HuH-7.5 (cell line): ENCODE measurements at regions not wholly inside any gene's neighbourhood (a gene's known extent, or its start where the extent isn't known, plus 50 kb on each side); places are given as distances from the start of the nearest gene placed in this dataset.
"Not testable (repeated sequence)": the region's sequence is repeated elsewhere in the genome, so short reads cannot be mapped to it uniquely, and the experiment has no call there.

ENCODE experiments used
- DNase-seq: peaks from one replicate; pipeline ENCODE4 v3.0.0; 2011; ENCODE audit warnings: low spot score

DNA sequence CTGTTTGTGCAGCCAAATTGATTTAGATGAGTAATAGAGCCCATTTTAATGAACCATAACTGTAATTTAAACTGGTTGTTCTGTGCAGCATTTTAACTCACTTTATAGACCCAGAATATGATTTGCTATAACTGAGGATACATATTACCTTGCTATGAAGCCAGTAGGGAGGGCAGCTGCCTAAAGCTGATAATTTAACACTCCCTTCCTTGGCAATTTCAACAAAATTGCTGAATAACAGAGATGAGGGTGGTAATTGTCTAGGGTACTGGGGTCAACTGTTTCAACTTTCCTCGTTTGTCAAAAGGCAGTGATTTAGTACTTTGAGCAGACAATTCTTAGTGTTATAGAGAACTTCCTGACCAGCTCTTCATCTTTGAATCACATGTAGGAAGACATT, 304.9 kb upstream of the POU1F1 start:
- no peak for DNase-seq

DNA sequence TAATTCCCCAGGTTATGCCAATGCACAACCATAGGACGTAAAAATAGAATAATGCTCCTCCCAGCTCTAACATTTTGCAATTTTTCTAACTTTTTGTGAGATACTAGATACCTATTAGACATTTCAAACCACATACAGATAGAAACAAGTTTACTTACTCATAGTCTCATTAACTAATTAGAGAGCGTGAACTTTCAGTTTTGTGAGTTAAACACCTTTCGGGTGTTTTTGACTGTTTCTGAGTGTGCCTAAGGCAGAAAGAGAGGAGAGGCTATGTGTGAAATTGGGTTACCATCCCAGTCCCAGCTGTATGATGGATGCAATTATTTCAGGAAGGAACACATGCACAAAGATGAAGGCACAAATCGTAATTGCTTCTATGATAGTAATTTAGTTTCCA, 300.4 kb upstream of the POU1F1 start:
- no peak for DNase-seq

DNA sequence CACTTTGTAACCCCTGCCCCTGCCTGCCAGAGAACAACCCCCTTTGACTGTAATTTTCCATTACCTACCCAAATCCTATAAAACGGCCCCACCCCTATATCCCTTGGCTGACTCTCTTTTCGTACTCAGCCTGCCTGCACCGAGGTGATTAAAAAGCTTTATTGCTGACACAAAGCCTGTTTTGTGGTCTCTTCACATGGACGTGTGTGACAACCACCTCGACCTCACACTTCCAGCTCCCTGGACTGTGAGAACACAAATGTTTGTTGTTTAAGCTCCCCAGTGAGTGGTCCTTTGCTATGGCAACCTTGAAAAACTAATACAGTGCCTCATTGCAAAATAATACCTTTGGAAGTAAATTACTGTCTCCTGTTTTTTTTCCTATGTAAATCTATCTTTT, 299.2 kb upstream of the POU1F1 start:
- no peak for DNase-seq

DNA sequence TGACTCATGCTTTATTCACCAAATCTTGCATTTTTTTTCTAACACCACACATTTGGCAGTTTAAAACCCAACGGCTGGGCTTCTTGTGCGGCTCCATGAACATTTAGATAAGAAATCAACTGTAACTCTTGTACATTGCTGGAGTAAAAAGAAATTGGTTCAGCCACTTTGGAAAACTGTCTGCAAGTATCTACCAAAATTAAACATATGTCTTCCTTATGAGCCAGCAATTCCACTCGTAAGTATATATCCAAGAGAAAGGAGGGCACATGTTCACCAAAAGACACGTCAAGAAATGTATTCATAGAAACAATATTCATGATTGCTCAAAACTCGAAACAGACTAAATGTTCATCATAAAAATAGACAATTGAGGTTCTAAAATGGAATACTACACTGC, 291.9 kb upstream of the POU1F1 start:
- DNase-seq, result no peak

GRCh38 chr3:87564438-87564837, 288.1 kb upstream of the POU1F1 start:
- no peak for DNase-seq

- peak; percentile 12 for DNase-seq
Observed at GRCh38 chr3:87563712-87564111, 287.3 kb upstream of the POU1F1 start.

DNA sequence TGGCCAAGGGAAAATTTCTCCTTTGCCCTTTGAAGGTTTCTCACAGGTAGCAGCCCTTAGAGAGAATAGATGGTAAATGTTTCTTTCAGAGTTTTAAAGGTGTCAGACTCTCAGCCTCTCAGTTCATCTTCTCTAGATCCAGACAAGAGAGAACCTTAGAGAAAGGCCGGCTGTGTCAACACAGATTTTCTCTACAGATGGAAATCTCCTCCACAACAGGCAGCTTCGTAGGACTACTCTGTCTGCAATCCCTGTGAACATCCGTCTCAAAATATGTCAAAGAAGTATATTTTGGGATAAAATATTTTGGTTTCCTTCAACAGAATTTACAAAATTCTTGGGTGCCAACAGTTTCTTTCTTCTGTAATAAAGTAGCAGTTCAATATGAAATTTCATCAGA, 282.1 kb upstream of the POU1F1 start:
- no peak for DNase-seq

- no peak for DNase-seq
Observed at GRCh38 chr3:87555290-87555689, 278.9 kb upstream of the POU1F1 start.

DNA sequence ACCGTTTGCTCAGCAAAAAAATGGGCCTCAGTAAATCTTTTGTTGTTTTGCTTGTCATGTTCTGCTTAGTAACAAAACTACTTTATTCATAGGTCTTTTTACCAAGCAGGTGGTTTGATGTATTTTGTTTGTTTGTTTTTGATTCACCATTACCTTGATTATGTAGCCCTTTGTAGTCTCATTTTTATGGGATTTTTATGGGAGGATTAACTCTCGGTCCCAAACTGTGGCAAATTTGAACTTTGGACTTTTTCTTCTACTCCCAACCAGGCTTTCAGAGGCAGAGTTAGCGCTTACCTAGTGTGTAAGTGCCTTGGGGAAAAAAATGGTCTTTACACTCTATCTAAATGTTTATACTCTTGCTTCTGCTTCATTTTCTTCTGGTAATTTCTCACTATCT, 276.7 kb upstream of the POU1F1 start:
- no peak for DNase-seq

GRCh38 chr3:87550892-87551291, 274.5 kb upstream of the POU1F1 start:
- DNase-seq, result no peak

- DNase-seq, result no peak
Observed at GRCh38 chr3:87549208-87549607, 272.8 kb upstream of the POU1F1 start.

DNA sequence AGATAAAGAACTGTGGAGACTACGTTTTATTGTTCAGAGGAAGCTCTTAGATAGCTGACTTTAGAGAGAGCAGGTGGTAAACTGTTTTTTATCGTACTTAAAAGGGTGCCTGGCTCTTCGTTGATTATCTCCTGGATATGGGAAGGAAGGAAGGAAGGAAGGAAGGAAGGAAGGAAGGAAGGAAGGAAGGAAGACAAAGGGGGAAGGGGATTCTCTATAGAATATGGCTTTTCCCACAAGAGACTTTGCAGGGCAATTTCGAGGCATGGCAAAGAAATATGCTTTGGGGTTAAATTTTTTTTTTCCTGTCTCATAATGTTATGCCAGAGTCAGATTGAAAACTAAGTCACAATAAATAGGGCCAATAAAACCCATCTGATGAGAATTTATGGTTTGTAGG, 271.9 kb upstream of the POU1F1 start:
- no peak for DNase-seq

- no peak for DNase-seq
Observed at GRCh38 chr3:87546216-87546615, 269.8 kb upstream of the POU1F1 start.

GRCh38 chr3:87543408-87543807, 267.0 kb upstream of the POU1F1 start:
- not testable (repeated sequence) for DNase-seq

GRCh38 chr3:87541723-87542122, 265.3 kb upstream of the POU1F1 start:
- no peak for DNase-seq

- not testable (repeated sequence) for DNase-seq
Observed at GRCh38 chr3:87538722-87539121, 262.3 kb upstream of the POU1F1 start.

- DNase-seq, result no peak
Observed at GRCh38 chr3:87509401-87509800, 233.0 kb upstream of the POU1F1 start.

- no peak for DNase-seq
Observed at GRCh38 chr3:87508921-87509320, 232.5 kb upstream of the POU1F1 start.

GRCh38 chr3:87507753-87508152, 231.4 kb upstream of the POU1F1 start:
- no peak for DNase-seq

- DNase-seq, result peak; percentile 14
Observed at GRCh38 chr3:87503900-87504498, 227.6 kb upstream of the POU1F1 start.

DNA sequence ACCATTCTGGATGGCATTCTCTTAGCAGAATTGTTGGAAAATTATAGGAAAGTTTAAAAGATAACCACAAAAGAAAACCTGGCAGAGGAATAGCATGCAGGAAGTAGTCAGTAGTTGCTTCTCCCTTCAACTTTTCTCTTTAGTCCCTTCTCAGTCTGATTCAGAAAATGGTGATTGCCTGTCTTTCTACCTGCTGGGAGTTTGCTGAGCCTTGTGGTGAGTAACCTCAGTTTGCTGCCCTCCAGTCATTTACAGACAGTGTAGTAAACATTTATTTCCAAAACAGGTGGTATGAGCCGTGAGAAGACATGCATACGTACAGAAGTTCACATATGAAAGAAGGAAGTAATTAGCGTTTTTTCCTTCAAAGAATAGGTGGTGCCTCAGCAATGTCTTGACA, 224.7 kb upstream of the POU1F1 start:
- no peak for DNase-seq

GRCh38 chr3:87498358-87499080, 222.1 kb upstream of the POU1F1 start:
- no peak for DNase-seq

DNA sequence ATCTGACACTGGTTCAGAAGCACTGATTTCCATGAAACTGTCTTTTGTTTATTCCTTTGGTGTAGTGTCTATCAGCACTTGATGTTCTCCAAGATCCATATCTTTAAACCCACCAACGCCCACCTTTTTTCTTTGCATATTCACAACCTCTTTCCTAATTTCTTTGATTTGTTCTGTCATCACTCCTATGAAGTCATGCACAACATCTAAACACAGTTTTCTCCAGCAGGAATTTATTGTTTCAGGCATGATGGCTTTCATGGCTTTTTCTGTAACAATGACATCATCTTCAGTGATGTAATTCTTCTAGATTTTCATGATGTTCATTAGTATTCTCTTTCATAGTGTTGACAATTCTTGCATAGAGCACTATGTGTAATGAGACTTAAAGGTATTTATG, 219.6 kb upstream of the POU1F1 start:
- DNase-seq, result no peak

DNA sequence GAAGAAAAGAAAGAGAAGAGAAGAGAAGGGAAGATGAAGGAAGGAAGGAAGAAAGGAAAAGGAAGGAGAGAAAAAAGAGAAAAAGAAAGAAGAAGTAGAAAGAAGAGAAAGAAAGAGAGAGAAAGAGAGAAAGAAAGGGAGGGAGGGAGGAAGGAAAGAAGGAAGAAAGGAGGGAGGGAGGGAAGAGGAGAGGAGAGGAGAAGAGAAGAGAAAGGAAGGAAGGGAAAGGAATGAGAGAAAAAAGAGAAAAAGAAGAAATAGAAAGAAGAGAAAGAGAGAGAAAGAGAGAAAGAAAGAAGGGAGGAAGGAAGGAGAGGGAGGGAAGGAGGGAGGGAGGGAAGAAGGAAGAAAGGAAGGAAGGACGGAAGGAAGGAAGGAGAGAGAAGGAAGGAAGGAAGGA, 217.9 kb upstream of the POU1F1 start:
- no peak for DNase-seq
